ENCODE measurements at regions not wholly inside any gene's neighbourhood (a gene's known extent, or its start where the extent isn't known, plus 50 kb on each side); places are given as distances from the start of the nearest gene placed in this dataset.

GRCh38 chr2:136215908-136216472, 98.0 kb upstream of the CXCR4 start:
- no peak for TF ChIP-seq GATA2 (IDR thresholded peaks at IDR 0.05; ENCODE audit: low read depth, low read length)
- no peak for TF ChIP-seq GATA3 (IDR thresholded peaks at IDR 0.05; ENCODE audit: low read depth, low read length)

All from SH-SY5Y (cell line).